GM21423 (cell line): ENCODE measurements at regions not wholly inside any gene's neighbourhood (a gene's known extent, or its start where the extent isn't known, plus 50 kb on each side); places are given as distances from the start of the nearest gene placed in this dataset.
"Not testable (repeated sequence)": the region's sequence is repeated elsewhere in the genome, so short reads cannot be mapped to it uniquely, and the experiment has no call there.

Experiments
- ATAC-seq: cut with Tn5 transposase; IDR thresholded peaks from one replicate; pipeline ENCODE4 v1.9.1; 2021; ENCODE audit warnings: mild to moderate bottlenecking, moderate library complexity; ENCODE audit not compliant: unreplicated experiment

- ATAC-seq = no peak
Observed at GRCh38 chr5:156015137-156015536, 311.8 kb upstream of the SGCD start.

DNA sequence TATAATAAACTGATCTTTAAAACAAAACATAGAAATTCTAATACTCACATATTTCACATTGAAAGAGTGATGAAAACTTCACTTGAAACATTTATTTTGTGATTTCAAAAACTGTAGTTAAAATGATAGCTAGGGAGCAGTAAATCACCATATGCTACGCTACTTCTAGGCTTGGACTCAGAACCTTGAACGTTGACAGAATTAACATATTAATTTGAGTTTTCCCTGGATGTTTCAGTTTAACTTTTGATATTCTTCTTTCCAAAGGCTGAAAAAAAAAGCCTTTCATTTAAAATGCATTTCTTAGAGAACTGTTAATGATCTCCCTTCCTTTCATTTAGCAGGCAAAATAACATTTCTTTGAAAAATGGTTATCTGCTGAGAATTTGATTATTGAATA, 307.8 kb upstream of the SGCD start:
- ATAC-seq = no peak

GRCh38 chr5:156019571-156020180, 307.3 kb upstream of the SGCD start:
- no peak for ATAC-seq

DNA sequence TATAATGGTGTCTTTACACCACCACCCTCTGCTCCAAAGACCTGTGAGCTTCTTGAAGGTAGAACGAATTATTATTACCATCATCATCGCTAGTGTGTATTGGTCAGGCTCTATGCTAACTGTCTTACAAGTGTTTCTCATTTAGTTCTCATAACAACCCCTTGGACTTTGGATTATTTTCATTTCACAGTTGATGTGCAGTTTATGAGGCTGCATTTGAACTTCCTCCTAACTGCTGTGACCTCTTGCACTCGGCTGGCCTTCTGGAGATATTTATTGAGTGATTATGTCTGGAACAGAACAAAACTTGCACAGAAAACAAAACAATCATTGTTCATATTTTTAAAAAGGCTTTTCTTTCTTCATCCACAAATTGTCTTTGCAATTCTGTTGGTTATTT, 306.3 kb upstream of the SGCD start:
- ATAC-seq = no peak

- no peak for ATAC-seq
Observed at GRCh38 chr5:156021866-156022265, 305.1 kb upstream of the SGCD start.

DNA sequence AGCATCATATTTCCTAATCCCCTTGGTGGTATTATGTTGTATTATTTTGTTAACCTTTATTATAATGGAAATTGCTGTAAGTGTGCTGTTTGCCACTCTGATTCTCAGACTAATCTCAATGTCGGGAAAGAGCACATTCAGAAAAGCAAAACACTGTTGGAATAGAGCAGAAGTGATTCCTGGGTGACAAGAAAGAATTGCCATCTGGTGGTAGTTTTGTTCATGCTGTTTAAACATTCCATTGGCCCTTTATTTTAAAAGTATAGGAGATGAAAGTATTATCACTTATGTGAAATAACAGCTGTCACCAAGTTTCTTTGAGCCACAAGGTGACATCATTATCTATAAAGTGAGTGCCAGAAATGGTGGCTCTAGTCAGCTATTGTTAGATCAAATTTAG, 301.3 kb upstream of the SGCD start:
- no peak for ATAC-seq

- ATAC-seq = no peak
Observed at GRCh38 chr5:156031181-156031580, 295.8 kb upstream of the SGCD start.

DNA sequence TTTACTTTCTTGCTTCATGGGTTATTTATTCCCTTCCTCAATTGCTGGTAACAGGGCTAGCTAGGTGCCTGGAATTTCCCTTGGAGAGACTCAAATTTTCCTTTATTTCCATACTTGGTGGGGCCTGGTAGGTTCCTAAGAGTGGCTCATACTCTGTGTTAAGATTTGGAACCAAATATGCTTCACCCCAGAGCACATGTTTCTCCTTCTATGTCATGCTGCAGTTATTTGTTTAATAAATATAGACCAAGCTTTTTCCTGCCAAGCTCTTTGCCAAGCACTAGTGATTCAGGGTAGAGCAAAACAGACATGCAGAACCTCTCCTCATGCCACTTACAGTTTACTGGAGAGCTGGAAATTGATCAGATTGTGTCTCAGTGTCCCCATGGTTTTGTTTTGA, 290.3 kb upstream of the SGCD start:
- ATAC-seq = no peak

- no peak for ATAC-seq
Observed at GRCh38 chr5:156037151-156037909, 289.6 kb upstream of the SGCD start.

- ATAC-seq = no peak
Observed at GRCh38 chr5:156042726-156043125, 284.2 kb upstream of the SGCD start.

DNA sequence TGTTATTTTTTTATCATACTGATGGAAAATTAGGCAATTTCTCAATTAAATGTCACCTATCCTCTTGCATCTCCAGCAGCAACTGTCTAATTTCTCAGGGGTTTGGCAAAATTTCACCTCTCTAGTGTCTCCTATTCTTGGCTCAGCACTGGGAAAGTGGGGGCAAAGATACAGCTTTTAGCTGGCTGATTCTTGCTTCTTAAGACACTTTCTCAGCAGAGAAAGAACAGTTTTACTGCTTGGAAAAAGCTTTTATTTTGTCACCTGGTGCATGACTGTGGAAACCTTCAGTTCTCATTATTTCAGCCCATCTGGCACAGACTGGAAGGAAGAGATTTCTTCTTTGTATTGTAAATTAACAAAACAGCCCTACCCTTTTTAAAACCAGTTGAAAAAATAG, 283.6 kb upstream of the SGCD start:
- no peak for ATAC-seq

- no peak for ATAC-seq
Observed at GRCh38 chr5:156051972-156052371, 275.0 kb upstream of the SGCD start.

- no peak for ATAC-seq
Observed at GRCh38 chr5:156052656-156053055, 274.3 kb upstream of the SGCD start.

GRCh38 chr5:156053056-156053455, 273.9 kb upstream of the SGCD start:
- no peak for ATAC-seq

- ATAC-seq = no peak
Observed at GRCh38 chr5:156076912-156077311, 250.1 kb upstream of the SGCD start.

DNA sequence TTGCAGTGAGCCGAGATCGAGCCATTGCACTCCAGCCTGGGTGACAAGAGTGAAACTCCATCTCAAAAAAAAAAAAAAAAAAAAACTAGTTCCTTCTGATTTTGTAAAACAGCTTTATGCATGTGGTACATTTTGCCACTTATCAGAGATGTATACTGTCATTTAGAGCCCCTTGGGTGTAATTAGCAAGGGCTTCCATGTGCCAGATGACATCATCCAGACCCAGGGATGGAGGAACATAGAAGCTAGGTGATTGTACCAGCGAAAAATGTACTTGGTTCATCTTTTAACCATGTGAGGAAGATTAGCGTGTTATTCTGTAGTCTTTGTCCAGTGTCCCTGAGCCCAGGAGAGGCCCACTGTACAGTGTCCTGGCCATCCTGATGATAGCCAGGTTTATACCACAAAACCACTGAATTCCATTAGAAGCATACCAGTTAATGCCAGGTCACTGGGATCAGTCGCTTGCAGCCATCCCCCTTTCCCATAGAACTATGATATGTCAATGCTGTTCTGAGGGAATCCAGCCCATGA, 239.3 kb upstream of the SGCD start:
- ATAC-seq = no peak

- not testable (repeated sequence) for ATAC-seq
Observed at GRCh38 chr5:156089955-156090940, 236.7 kb upstream of the SGCD start.

DNA sequence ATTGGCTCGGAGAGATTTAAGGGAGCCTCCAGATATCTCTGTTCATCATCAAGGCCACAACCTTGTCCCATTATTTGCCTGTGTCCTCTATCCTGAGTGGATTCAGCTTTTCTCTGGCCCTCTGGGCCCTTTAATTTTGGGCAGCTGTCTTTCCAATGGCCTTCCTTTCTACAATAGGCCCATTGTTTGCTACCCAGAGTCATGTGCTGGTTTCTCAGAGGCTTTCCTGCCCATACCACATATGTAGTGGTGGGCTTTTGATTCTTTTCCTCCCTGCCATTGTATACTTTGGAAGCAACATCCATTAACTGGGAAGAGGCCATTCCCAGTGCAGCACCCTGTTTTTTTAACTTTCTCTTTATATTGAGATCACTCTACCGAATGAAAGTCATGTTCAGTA, 233.9 kb upstream of the SGCD start:
- ATAC-seq = no peak

DNA sequence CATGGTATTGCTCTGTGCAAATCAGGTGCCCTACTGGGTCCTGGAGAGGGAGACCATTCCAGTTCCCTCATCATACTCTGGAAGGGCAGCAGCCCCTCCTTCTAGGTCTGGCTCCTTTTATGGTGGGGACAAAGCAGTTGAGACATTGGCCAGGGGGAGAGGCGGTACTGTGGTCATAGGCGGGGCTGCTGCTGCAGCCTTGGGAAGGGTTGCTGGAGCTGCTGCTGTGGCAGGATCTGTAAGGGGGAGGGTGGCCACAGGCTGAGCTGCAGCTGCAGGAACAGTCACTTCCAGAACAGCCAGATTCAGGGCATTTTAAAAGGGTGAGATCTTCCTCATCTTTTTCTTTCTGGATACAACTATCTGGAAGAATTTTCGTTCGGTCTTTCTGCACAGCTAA, 233.0 kb upstream of the SGCD start:
- ATAC-seq = no peak

- ATAC-seq = no peak
Observed at GRCh38 chr5:156095709-156096241, 231.2 kb upstream of the SGCD start.

- ATAC-seq = no peak
Observed at GRCh38 chr5:156096259-156096658, 230.7 kb upstream of the SGCD start.
